ENCODE measurements at regions not wholly inside any gene's neighbourhood (a gene's known extent, or its start where the extent isn't known, plus 50 kb on each side); places are given as distances from the start of the nearest gene placed in this dataset.
"Not testable (repeated sequence)": the region's sequence is repeated elsewhere in the genome, so short reads cannot be mapped to it uniquely, and the experiment has no call there.

DNA sequence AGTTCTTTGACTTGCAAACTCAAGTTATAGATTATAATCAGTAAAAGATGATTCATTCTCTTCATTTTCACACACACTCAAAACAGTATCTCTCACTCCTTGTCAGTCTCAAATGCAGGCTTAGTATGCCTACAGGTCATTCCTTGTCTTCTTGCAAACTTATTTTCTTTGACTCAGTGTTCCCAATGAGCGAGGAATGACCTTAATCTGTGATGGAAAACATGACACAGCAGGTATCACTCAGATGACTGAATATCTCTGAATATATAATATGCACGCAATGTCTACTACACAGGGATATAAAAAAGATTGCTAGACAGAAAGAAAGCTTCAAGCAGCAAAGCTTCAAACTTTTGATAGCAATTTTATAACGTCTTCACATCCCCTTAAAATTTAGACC is 127.8 kb upstream of the RGPD4 start:
- no peak for DNase-seq
- Histone ChIP-seq H3K36me3 (ENCODE audit: control insufficient read depth, insufficient read depth, low read length) (no peaks in the 10 kb centered on the region), H3K27me3 (ENCODE audit: control insufficient read depth, insufficient read depth, low read length) (no peaks in the 10 kb centered on the region), H3K9me3 (replicated peaks; ENCODE audit: control insufficient read depth, low read depth, low read length) (no peaks in the 10 kb centered on the region), H3K4me3 (ENCODE audit: low read length) (no peak overlapping the region), H3K4me1 (ENCODE audit: control insufficient read depth, insufficient read depth, low read length) (no peaks in the 10 kb centered on the region), H3K27ac (ENCODE audit: low read length) (no peak overlapping the region)
- 88% methylated on average over 1 of the region's 3 CpGs for WGBS (ENCODE audit: insufficient coverage)

DNA sequence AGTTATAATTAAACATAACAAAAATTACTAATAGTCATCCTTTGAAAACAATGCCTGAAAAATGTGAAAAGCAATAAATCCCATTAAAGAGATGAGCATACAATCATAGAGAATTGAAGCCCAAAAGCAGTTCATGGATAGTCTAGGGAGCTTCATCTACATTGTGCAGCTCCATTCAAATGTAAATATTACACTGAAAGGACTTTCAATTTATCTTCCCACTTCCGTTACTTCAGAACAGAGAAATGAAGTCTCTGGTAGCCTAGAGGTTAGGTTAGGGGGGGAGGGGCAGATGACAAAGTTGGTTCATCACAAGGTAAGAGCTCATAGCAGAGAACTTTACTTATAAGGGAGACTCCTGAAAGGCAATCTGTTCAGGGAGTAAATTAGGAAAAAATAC is 126.6 kb upstream of the RGPD4 start:
- no CpG with 5 or more reads among the region's 1 CpG for WGBS (ENCODE audit: insufficient coverage)
- no peaks in the 10 kb centered on the region for H3K9me3 ChIP-seq (replicated peaks; ENCODE audit: control insufficient read depth, low read depth, low read length)

DNA sequence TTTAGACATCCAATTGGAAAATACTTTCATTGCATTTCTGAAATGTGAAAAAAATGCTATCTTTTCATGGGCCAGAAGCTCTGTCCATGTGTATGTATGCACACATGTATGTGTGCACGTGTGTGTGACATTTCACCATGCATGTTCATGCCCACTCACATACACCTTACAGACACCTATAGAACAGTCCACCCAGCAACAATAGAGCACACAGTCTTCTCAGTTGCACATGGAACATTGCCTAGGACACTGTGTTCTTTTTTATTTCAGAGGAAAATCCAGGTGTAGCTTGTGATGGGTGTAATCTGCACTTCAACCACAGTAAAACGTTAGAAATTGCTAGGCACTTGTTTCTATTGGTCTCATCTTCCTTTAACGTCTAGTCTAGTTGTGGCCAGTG is 114.8 kb upstream of the RGPD4 start:
- no peak for DNase-seq
- H3K36me3 ChIP-seq (ENCODE audit: control insufficient read depth, insufficient read depth, low read length), result no peaks in the 10 kb centered on the region
- H3K4me1 ChIP-seq (ENCODE audit: control insufficient read depth, insufficient read depth, low read length), result no peaks in the 10 kb centered on the region
- no peak overlapping the region for H3K27ac ChIP-seq (ENCODE audit: low read length)
- H3K9me3 ChIP-seq (replicated peaks; ENCODE audit: control insufficient read depth, low read depth, low read length), result no peaks in the 10 kb centered on the region
- H3K4me3 ChIP-seq (ENCODE audit: low read length), result no peak overlapping the region
- WGBS (ENCODE audit: insufficient coverage), result no CpG with 5 or more reads among the region's 3 CpGs
- no peaks in the 10 kb centered on the region for H3K27me3 ChIP-seq (ENCODE audit: control insufficient read depth, insufficient read depth, low read length)

More for the DNA sequence above, 126.6 kb upstream of the RGPD4 start:
- H3K4me3 ChIP-seq (ENCODE audit: low read length), result no peak overlapping the region
- no peak overlapping the region for H3K27ac ChIP-seq (ENCODE audit: low read length)
- H3K4me1 ChIP-seq (ENCODE audit: control insufficient read depth, insufficient read depth, low read length), result no peaks in the 10 kb centered on the region
- no peak for DNase-seq
- no peaks in the 10 kb centered on the region for H3K36me3 ChIP-seq (ENCODE audit: control insufficient read depth, insufficient read depth, low read length)
- no peaks in the 10 kb centered on the region for H3K27me3 ChIP-seq (ENCODE audit: control insufficient read depth, insufficient read depth, low read length)

DNA sequence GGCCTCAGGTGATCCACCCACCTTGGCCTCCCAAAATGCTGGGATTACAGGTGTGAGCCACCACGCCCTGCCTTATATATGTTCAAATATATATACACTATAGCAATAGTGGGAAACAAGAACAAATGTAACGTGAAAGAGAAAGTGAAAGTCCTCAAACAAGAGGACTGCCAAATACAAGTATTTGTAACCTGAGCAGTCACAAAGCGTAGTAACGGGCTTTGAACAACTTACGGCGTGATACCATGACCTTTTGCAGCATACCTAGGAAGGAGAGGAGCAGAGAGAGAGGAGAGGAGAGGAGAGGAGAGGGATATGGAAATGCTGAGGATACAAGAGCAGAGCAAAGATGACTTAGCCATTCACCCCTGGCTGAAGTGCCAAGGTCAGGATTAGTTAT is 113.8 kb upstream of the RGPD4 start:
- Histone ChIP-seq H3K4me1 (ENCODE audit: control insufficient read depth, insufficient read depth, low read length) (no peaks in the 10 kb centered on the region), H3K27ac (ENCODE audit: low read length) (no peak overlapping the region), H3K27me3 (ENCODE audit: control insufficient read depth, insufficient read depth, low read length) (no peaks in the 10 kb centered on the region), H3K9me3 (replicated peaks; ENCODE audit: control insufficient read depth, low read depth, low read length) (no peaks in the 10 kb centered on the region), H3K4me3 (ENCODE audit: low read length) (no peak overlapping the region), H3K36me3 (ENCODE audit: control insufficient read depth, insufficient read depth, low read length) (no peaks in the 10 kb centered on the region)
- DNase-seq, result peak; percentile 13
- 38% methylated on average over 5 of the region's 6 CpGs for WGBS (ENCODE audit: insufficient coverage)

DNA sequence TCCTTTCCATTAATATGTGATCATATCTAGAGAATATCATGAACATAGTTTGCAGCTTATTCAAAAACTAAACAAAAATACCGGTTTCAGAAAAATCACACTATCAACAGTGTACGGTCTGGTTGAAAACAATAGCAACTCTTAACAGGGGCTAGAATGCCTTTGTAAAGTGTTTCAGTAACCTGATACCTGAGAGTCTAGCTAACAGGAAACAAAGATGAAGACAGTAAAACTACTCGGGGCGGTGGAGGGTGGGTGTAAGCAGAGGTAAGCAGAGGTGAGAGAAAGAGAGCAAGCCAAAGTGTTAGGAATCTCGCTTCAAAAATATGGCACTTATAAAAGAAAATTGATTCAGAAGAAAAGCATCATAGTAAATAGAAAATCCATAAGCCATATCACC is 109.0 kb upstream of the RGPD4 start:
- H3K36me3 ChIP-seq (ENCODE audit: control insufficient read depth, insufficient read depth, low read length), result no peaks in the 10 kb centered on the region
- H3K4me3 ChIP-seq (ENCODE audit: low read length), result no peak overlapping the region
- no peaks in the 10 kb centered on the region for H3K27me3 ChIP-seq (ENCODE audit: control insufficient read depth, insufficient read depth, low read length)
- no CpG with 5 or more reads among the region's 5 CpGs for WGBS (ENCODE audit: insufficient coverage)
- no peaks in the 10 kb centered on the region for H3K4me1 ChIP-seq (ENCODE audit: control insufficient read depth, insufficient read depth, low read length)
- H3K9me3 ChIP-seq (replicated peaks; ENCODE audit: control insufficient read depth, low read depth, low read length), result no peaks in the 10 kb centered on the region
- H3K27ac ChIP-seq (ENCODE audit: low read length), result no peak overlapping the region
- DNase-seq, result no peak

DNA sequence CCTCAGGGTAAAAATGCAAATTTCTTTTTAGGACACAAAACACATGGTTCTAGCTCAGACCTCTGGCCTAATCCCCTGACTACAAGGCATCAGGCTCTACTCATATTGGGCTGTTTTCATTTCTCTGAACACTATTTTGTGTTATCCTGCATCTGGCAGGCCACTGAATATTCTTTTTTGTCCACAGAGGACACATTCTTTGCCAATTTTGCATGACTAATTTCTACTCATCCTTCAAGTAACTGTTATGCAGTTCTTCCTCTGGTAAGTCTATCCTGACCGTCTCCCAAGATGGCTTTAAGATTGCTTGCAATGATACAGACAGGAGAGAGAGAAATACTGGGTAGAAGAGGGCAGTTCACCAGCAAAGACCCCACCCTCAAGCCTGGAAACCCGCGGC is 107.6 kb upstream of the RGPD4 start:
- H3K27ac ChIP-seq (ENCODE audit: low read length), result no peak overlapping the region
- DNase-seq, result no peak
- H3K4me3 ChIP-seq (ENCODE audit: low read length), result no peak overlapping the region
- H3K4me1 ChIP-seq (ENCODE audit: control insufficient read depth, insufficient read depth, low read length), result no peaks in the 10 kb centered on the region
- no peaks in the 10 kb centered on the region for H3K36me3 ChIP-seq (ENCODE audit: control insufficient read depth, insufficient read depth, low read length)
- no peaks in the 10 kb centered on the region for H3K27me3 ChIP-seq (ENCODE audit: control insufficient read depth, insufficient read depth, low read length)
- H3K9me3 ChIP-seq (replicated peaks; ENCODE audit: control insufficient read depth, low read depth, low read length), result no peaks in the 10 kb centered on the region
- no CpG with 5 or more reads among the region's 3 CpGs for whole genome bisulfite sequencing (ENCODE audit: insufficient coverage)

DNA sequence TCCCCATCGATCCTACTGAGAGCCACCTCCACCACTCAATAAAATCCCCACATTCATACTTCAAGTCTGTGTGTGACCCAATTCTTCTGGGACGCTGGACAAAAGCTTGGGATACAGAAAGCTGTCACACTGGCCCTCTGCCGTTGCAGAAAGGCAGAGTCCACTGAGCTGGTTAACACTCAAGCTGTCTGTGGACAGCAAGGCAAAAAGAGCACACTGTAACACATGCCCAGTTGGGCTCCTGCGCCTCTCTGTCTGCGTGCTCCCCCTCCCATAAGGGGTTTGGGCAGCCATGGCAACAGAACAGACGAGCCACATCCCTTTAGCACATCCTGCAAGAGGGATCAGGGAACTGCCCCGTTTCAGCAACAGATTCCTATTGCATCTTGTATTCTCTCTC is 106.9 kb upstream of the RGPD4 start:
- no peaks in the 10 kb centered on the region for H3K9me3 ChIP-seq (replicated peaks; ENCODE audit: control insufficient read depth, low read depth, low read length)
- WGBS (ENCODE audit: insufficient coverage), result 48% methylated on average over 6 of the region's 7 CpGs

DNA sequence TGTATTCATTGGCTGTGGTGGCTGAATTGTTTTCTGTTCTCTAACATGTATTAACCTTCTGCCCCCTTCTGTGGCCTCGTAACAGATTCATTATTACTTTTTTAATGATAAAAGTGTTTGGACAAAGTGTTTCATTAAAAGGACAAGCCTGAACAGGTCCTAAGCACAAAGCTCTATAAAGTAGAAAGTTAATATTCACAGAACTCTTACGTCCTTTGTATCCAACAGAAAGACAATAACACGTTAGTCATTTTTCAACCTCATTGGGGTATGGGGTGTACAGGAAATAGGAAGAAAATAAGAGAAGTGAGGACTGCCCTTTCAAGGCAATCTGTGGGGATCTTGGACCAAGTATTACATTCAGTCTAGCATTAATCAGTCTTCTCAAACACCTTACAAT is 105.5 kb upstream of the RGPD4 start:
- Histone ChIP-seq H3K36me3 (ENCODE audit: control insufficient read depth, insufficient read depth, low read length) (no peaks in the 10 kb centered on the region), H3K4me3 (ENCODE audit: low read length) (no peak overlapping the region), H3K27me3 (ENCODE audit: control insufficient read depth, insufficient read depth, low read length) (no peaks in the 10 kb centered on the region), H3K9me3 (replicated peaks; ENCODE audit: control insufficient read depth, low read depth, low read length) (no peaks in the 10 kb centered on the region), H3K4me1 (ENCODE audit: control insufficient read depth, insufficient read depth, low read length) (no peaks in the 10 kb centered on the region), H3K27ac (ENCODE audit: low read length) (no peak overlapping the region)
- WGBS (ENCODE audit: insufficient coverage), result no CpG with 5 or more reads among the region's 3 CpGs
- DNase-seq, result no peak

More for the DNA sequence above, 106.9 kb upstream of the RGPD4 start:
- Histone ChIP-seq H3K4me3 (ENCODE audit: low read length) (no peak overlapping the region), H3K27me3 (ENCODE audit: control insufficient read depth, insufficient read depth, low read length) (no peaks in the 10 kb centered on the region), H3K36me3 (ENCODE audit: control insufficient read depth, insufficient read depth, low read length) (no peaks in the 10 kb centered on the region), H3K4me1 (ENCODE audit: control insufficient read depth, insufficient read depth, low read length) (no peaks in the 10 kb centered on the region), H3K27ac (ENCODE audit: low read length) (no peak overlapping the region)
- DNase-seq, result peak; percentile 7

DNA sequence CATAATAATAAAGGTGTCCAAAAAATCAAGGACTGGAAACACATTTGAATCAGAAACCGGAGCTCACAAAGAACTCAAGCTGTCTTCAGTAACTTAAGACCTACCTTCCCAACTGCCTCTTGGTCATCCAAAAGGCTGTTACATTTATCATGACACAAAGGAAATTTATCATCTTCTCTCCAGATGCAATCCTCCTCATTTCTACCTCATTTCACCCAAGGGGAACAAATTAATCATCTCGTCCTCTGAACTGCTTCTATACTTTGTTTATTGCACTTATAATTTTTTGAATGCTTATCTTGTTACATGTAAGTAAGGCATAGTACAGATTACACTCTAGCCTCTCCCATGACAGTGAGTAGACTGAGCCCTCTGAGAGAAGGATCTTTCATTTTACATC is 105.1 kb upstream of the RGPD4 start:
- Histone ChIP-seq H3K4me3 (ENCODE audit: low read length) (no peak overlapping the region), H3K27ac (ENCODE audit: low read length) (no peak overlapping the region), H3K36me3 (ENCODE audit: control insufficient read depth, insufficient read depth, low read length) (no peaks in the 10 kb centered on the region), H3K27me3 (ENCODE audit: control insufficient read depth, insufficient read depth, low read length) (no peaks in the 10 kb centered on the region), H3K4me1 (ENCODE audit: control insufficient read depth, insufficient read depth, low read length) (no peaks in the 10 kb centered on the region), H3K9me3 (replicated peaks; ENCODE audit: control insufficient read depth, low read depth, low read length) (no peaks in the 10 kb centered on the region)
- no peak for DNase-seq
- WGBS (ENCODE audit: insufficient coverage), result 29% methylated on average over 1 of the region's 2 CpGs

DNA sequence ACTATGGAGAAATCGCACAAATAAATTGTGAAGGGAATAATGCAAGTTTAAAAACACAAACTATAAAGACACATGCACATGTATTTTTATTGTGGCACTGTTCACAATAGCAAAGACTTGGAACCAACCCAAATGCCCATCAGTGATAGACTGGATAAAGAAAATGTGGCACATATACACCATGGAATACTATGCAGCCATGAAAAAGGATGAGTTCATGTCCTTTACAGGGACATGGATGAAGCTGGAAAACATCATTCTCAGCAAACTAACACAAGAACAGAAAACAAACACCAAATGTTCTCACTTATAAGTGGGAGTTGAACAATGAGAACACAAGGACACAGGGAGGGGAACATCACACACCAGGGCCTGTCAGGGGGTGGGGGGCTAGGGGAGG is 100.9 kb upstream of the RGPD4 start:
- H3K36me3 ChIP-seq (ENCODE audit: control insufficient read depth, insufficient read depth, low read length); H3K4me1 ChIP-seq (ENCODE audit: control insufficient read depth, insufficient read depth, low read length); H3K27me3 ChIP-seq (ENCODE audit: control insufficient read depth, insufficient read depth, low read length); H3K27ac ChIP-seq (ENCODE audit: low read length); DNase-seq; H3K4me3 ChIP-seq (ENCODE audit: low read length); H3K9me3 ChIP-seq (replicated peaks; ENCODE audit: control insufficient read depth, low read depth, low read length): not testable (repeated sequence)
- no CpG with 5 or more reads among the region's 1 CpG for WGBS (ENCODE audit: insufficient coverage)

DNA sequence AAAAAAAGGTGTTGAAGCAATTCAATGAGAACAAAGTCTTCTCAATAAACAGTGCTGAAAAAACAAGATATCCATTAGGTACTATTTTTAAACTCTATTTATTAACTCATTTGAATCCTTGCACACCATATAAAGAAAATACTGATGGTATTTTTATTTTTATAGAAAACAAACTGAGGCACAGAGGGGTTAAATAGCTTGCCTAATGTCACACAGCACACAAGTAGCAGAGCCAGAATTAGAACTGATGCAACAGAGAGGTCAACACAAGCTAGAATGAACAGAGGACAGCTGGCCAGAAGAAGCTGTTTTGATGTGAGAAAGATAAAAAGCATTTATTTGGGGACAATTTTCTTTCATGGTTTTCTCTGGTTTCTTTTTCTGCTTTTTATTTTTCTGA is 99.4 kb upstream of the RGPD4 start:
- H3K4me1 ChIP-seq (ENCODE audit: control insufficient read depth, insufficient read depth, low read length), result no peaks in the 10 kb centered on the region
- no peaks in the 10 kb centered on the region for H3K27me3 ChIP-seq (ENCODE audit: control insufficient read depth, insufficient read depth, low read length)
- no peaks in the 10 kb centered on the region for H3K9me3 ChIP-seq (replicated peaks; ENCODE audit: control insufficient read depth, low read depth, low read length)
- no peaks in the 10 kb centered on the region for H3K36me3 ChIP-seq (ENCODE audit: control insufficient read depth, insufficient read depth, low read length)
- no peak for DNase-seq
- H3K27ac ChIP-seq (ENCODE audit: low read length), result no peak overlapping the region
- H3K4me3 ChIP-seq (ENCODE audit: low read length), result no peak overlapping the region
